Kidney (tissue), 13 donors: ENCODE measurements at regions not wholly inside any gene's neighbourhood (a gene's known extent, or its start where the extent isn't known, plus 50 kb on each side); places are given as distances from the start of the nearest gene placed in this dataset.

Experiments
- DNase-seq, 5 donors: peaks; one replicate each; pipeline ENCODE4 v3.0.0-alpha.2; 2013 to 2020
- FAIRE-seq: peaks from 2 replicates; lab custom pipeline; 2012; peaks lifted over from hg19 to GRCh38; lab: Jason Lieb, UNC
- H3K27ac ChIP-seq, 2 donors: one replicate each; pipeline ENCODE4 v1.7.0; 2013; ENCODE audit warnings: low read depth in 2 of 2, low read length in 2 of 2, inconsistent platforms in 1 of 2
- H3K27me3 ChIP-seq: one replicate; pipeline ENCODE4 v1.7.1; 2013; ENCODE audit warnings: low read length, inconsistent platforms; ENCODE audit not compliant: control insufficient read depth, insufficient read depth
- H3K36me3 ChIP-seq, 3 donors: one replicate each; pipeline versions ENCODE4 v1.7.0 to v1.7.1; 2013; ENCODE audit warnings: low read length in 3 of 3, control low read depth in 1 of 3, inconsistent platforms in 1 of 3; ENCODE audit not compliant: insufficient read depth in 3 of 3, control insufficient read depth in 2 of 3
- H3K4me1 ChIP-seq, 3 donors: one replicate each; pipeline versions ENCODE4 v1.7.0 to v1.7.1; 2013; ENCODE audit warnings: low read length in 3 of 3, inconsistent platforms in 1 of 3, low read depth in 1 of 3; ENCODE audit not compliant: control insufficient read depth in 2 of 3, insufficient read depth in 2 of 3
- H3K4me3 ChIP-seq, 3 donors: one replicate each; pipeline versions ENCODE4 v1.7.0 to v1.8.1; 2013; ENCODE audit warnings: low read length in 3 of 3, control low read depth in 1 of 3, inconsistent platforms in 1 of 3
- H3K9ac ChIP-seq, 3 donors: one replicate each; pipeline versions ENCODE4 v1.7.0 to v1.7.1; 2013; ENCODE audit warnings: low read length in 3 of 3, control low read depth in 1 of 3, inconsistent platforms in 1 of 3
- H3K9me3 ChIP-seq, 3 donors: one replicate each; pipeline versions ENCODE4 v1.7.0 to v1.7.1; 2013; ENCODE audit warnings: low read length in 3 of 3, control low read depth in 1 of 3, inconsistent platforms in 1 of 3; ENCODE audit not compliant: control insufficient read depth in 2 of 3, insufficient read depth in 1 of 3
- intact Hi-C: fragments of 100-400 bp; cut with DNase I; formaldehyde crosslinking; loops from one replicate; pipeline ENCODE4 v1.11.1; 2022
- TF ChIP-seq, protein P1 (sequence below): IDR thresholded peaks from 3 replicates; pipeline ENCODE4 v1.5.1; 2012; ENCODE audit warnings: mild to moderate bottlenecking, moderate library complexity, borderline replicate concordance; ENCODE audit not compliant: insufficient read depth; ENCODE audit errors: extremely low read depth
- donor health status: control.
- donor health status: control.
- donor health status: control.
- donor health status: control.
- donor health status: control.
- donor health status: DM: yes; HTN: yes; CAD: no.
- donor health status: Normal renal cell carcinoma (clear cell type).

DNA sequence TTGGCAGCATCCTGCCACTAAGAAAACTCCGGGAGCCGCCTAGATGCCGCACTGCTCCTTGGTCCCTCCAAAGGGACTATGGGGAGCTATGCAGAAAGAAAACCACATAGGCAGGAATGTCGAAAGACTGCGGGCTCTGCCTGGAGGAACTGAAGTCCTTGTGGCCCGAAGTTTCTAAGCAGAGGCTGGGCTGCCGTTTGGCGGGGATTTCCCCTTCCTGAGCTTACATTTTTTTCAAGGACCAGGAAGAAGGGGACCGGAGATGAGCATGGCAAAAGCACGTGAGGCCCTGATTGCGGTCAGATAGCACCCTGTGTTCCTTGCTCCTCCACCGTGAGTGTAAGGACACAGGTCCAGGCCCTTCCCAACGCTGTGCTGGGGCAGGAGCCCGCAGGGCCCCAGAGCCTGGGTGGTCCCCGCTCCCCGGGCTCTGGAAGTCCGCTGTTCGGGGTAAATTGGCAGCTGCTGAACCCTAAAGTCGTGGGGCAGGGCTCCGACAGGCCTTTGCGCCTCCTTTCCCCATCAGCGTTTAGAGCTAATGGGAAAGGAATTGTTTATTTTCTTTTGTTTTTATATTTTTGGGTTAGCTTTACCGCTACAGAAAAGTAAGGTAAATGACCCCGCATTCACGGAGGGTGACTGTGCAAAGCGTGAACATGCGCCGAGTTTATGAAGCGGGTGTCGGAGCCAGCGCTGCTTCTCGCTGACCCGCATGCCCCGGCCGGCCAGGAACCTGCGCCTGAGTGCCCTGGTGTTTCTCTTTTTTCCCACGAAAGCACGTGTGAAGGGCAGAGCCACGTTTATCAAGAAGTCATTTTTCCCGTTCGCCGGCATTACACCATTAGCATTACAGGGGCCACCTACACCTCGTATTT lies 356.5 kb upstream of the ZNF32 start:
- TF ChIP-seq, protein P1, sequence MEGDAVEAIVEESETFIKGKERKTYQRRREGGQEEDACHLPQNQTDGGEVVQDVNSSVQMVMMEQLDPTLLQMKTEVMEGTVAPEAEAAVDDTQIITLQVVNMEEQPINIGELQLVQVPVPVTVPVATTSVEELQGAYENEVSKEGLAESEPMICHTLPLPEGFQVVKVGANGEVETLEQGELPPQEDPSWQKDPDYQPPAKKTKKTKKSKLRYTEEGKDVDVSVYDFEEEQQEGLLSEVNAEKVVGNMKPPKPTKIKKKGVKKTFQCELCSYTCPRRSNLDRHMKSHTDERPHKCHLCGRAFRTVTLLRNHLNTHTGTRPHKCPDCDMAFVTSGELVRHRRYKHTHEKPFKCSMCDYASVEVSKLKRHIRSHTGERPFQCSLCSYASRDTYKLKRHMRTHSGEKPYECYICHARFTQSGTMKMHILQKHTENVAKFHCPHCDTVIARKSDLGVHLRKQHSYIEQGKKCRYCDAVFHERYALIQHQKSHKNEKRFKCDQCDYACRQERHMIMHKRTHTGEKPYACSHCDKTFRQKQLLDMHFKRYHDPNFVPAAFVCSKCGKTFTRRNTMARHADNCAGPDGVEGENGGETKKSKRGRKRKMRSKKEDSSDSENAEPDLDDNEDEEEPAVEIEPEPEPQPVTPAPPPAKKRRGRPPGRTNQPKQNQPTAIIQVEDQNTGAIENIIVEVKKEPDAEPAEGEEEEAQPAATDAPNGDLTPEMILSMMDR: no peak
- no peaks in the 10 kb centered on the region for H3K36me3 ChIP-seq
- no peak overlapping the region for H3K9ac ChIP-seq
- no peak for DNase-seq
- peaks cover 0 to 4% (median 0%) of the 10 kb centered on the region in 3 donors for H3K4me1 ChIP-seq
- H3K9me3 ChIP-seq: no peaks in the 10 kb centered on the region
- no peak for FAIRE-seq
- no peaks in the 10 kb centered on the region for H3K27me3 ChIP-seq
- H3K27ac ChIP-seq: no peak overlapping the region
- H3K4me3 ChIP-seq: no peak overlapping the region
- intact Hi-C loops: no loop called here

- Histone ChIP-seq H3K4me3 (no peak overlapping the region), H3K36me3 (no peaks in the 10 kb centered on the region), H3K4me1 (peaks cover 0 to 3% (median 0%) of the 10 kb centered on the region in 3 donors), H3K9me3 (no peaks in the 10 kb centered on the region), H3K9ac (no peak overlapping the region), H3K27me3 (no peaks in the 10 kb centered on the region), H3K27ac (no peak overlapping the region)
- intact Hi-C loops: no loop called here
- TF ChIP-seq, protein P1: no peak
- FAIRE-seq (peak; percentile 44), DNase-seq (peak in 4 of 5 donors; percentile 38 to 66 (median 54))
Measured at GRCh38 chr10:43998021-43998809, 349.5 kb upstream of the ZNF32 start.

DNA sequence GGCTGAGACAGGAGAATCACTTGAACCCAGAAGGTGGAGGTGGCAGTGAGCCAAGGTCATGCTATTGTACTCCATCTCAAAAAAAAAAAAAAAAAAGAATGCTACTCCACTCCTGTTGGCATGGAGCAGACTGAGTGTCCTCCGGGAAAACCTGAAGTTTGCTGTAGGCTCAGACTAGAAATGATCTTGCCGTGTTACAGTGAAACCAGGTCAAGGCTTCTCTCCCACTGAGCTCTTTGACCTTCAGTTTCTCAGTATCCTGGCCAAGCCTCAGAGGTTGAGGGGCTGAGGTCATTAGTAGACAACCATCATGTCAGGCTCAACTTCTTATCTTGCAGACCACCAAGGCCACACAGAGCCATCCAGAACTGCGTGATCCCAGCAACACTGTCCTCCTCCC lies 348.6 kb upstream of the ZNF32 start:
- TF ChIP-seq, protein P1: no peak
- DNase-seq (peak in 1 of 5 donors; percentile 24), FAIRE-seq (no peak)
- H3K27ac ChIP-seq: no peak overlapping the region
- H3K9ac ChIP-seq: no peak overlapping the region
- H3K9me3 ChIP-seq: no peaks in the 10 kb centered on the region
- H3K36me3 ChIP-seq: no peaks in the 10 kb centered on the region
- H3K4me3 ChIP-seq: no peak overlapping the region
- intact Hi-C loops: no loop called here
- no peaks in the 10 kb centered on the region for H3K27me3 ChIP-seq
- H3K4me1 ChIP-seq: peaks cover 0 to 3% (median 0%) of the 10 kb centered on the region in 3 donors
